HCT116 (cell line): ENCODE measurements at regions not wholly inside any gene's neighbourhood (a gene's known extent, or its start where the extent isn't known, plus 50 kb on each side); places are given as distances from the start of the nearest gene placed in this dataset.

ENCODE experiments used
- ATAC-seq: fragments of 200-7000 bp; cut with Tn5 transposase; 2 replicates; pipeline ENCODE4 v1.9.1; 2020; ENCODE audit warnings: mild to moderate bottlenecking, moderate library complexity
- BruUV-seq: library from RNA; stranded (reverse); fragments of 400-500 nt; replicated peaks from 2 replicates; lab custom pipeline; 2021; lab: Mats Ljungman, UMichigan
- CTCF ChIA-PET: fragments of 300-600 bp; sonication (Branson Sonifier 250); formaldehyde crosslinking; loops from one replicate; lab custom pipeline; 2021; ENCODE audit warnings: antibody characterized with exemption; lab: Charles Lee
- POLR2A ChIA-PET: fragments of 300-600, 350-600 bp; sonication (Branson Sonifier 250); formaldehyde crosslinking; loops from one replicate; lab custom pipeline; 2021; ENCODE audit warnings: antibody characterized with exemption; lab: Charles Lee
- RAD21 ChIA-PET, 2 experiments: fragments of 300-600 bp; sonication (Branson Sonifier 250); formaldehyde crosslinking; loops; one replicate each; lab custom pipeline; 2023; ENCODE audit warnings: low total read pairs in 2 of 2; ENCODE audit not compliant: uncharacterized antibody in 2 of 2, unreplicated experiment in 2 of 2, low non-redundant PET in 1 of 2; lab: Charles Lee
- DNase-seq: peaks from one replicate; pipeline ENCODE4 v3.0.0-alpha.2; 2010; ENCODE audit warnings: low read depth, low spot score
- H2AFZ ChIP-seq: fragments of 200-600 bp; shearing (Covaris generic), sonication (generic); 2 replicates; pipeline ENCODE4 v1.6.1; 2017; ENCODE audit warnings: low read depth, mixed run types, mixed read lengths, antibody characterized with exemption, low read length; ENCODE audit not compliant: poor library complexity, severe bottlenecking
- H3K27ac ChIP-seq: 2 replicates; pipeline ENCODE4 v1.5.1; 2012; ENCODE audit warnings: low read depth, low read length
- H3K27me3 ChIP-seq: fragments of 200-600 bp; sonication (generic); 2 replicates; pipeline ENCODE4 v1.6.1; 2016; ENCODE audit warnings: mixed run types, low read length, mixed read lengths; ENCODE audit not compliant: insufficient read depth
- H3K36me3 ChIP-seq, 2 experiments: fragments of 200-500 bp in 1 of 2; fragments of 200-600 bp in 1 of 2; sonication (Bioruptor generic) in 1 of 2; sonication (generic) in 1 of 2; 2 replicates each; pipeline versions ENCODE4 v1.5.1 to v1.6.1; 2014 to 2016; ENCODE audit warnings: low read length in 2 of 2, inconsistent platforms in 1 of 2, mixed read lengths in 1 of 2, mixed run types in 1 of 2; ENCODE audit not compliant: insufficient read depth in 2 of 2, control insufficient read depth in 1 of 2
- H3K4me1 ChIP-seq, 2 experiments: fragments of 200-600 bp in 1 of 2; sonication (generic) in 1 of 2; 2 replicates each; pipeline versions ENCODE4 v1.5.1 to v1.6.1; 2012 to 2017; ENCODE audit warnings: low read length in 2 of 2, inconsistent platforms in 1 of 2, mild to moderate bottlenecking in 1 of 2, mixed read lengths in 1 of 2, mixed run types in 1 of 2, moderate library complexity in 1 of 2; ENCODE audit not compliant: insufficient read depth in 2 of 2, control insufficient read depth in 1 of 2
- H3K4me2 ChIP-seq: fragments of 200-600 bp; sonication (generic); 2 replicates; pipeline ENCODE4 v1.6.1; 2017; ENCODE audit warnings: mixed run types, low read length, mixed read lengths
- H3K4me3 ChIP-seq, 2 experiments: fragments of 200-600 bp in 1 of 2; sonication (generic) in 1 of 2; replicated peaks in 1 of 2; 2 replicates each; pipeline ENCODE4 v1.5.1; 2011 to 2016; ENCODE audit warnings: low read length in 2 of 2, control low read depth in 1 of 2, low read depth in 1 of 2, mild to moderate bottlenecking in 1 of 2, mixed read lengths in 1 of 2, mixed run types in 1 of 2
- H3K79me2 ChIP-seq: fragments of 200-600 bp; sonication (generic); 2 replicates; pipeline ENCODE4 v1.6.1; 2017; ENCODE audit warnings: mild to moderate bottlenecking, mixed run types, low read length, moderate library complexity, mixed read lengths; ENCODE audit not compliant: insufficient read depth
- H3K9ac ChIP-seq: fragments of 200-600 bp; sonication (generic); 2 replicates; pipeline ENCODE4 v1.6.1; 2016; ENCODE audit warnings: low read length, mixed read lengths
- H3K9me2 ChIP-seq: fragments of 200-600 bp; sonication (generic), shearing (Covaris generic); 2 replicates; pipeline ENCODE4 v1.6.1; 2017; ENCODE audit warnings: mixed run types, mild to moderate bottlenecking, moderate library complexity; ENCODE audit not compliant: insufficient read depth
- H3K9me3 ChIP-seq, 2 experiments: fragments of 200-500 bp in 1 of 2; fragments of 200-600 bp in 1 of 2; sonication (Bioruptor generic) in 1 of 2; sonication (generic) in 1 of 2; 2 replicates each; pipeline ENCODE4 v1.6.1; 2014 to 2017; ENCODE audit warnings: low read length in 2 of 2, mixed read lengths in 2 of 2, inconsistent platforms in 1 of 2, low read depth in 1 of 2, mild to moderate bottlenecking in 1 of 2, mixed run types in 1 of 2, moderate library complexity in 1 of 2; ENCODE audit not compliant: control insufficient read depth in 1 of 2, insufficient read depth in 1 of 2
- H4K20me1 ChIP-seq: fragments of 200-600 bp; sonication (generic), shearing (Covaris generic); 2 replicates; pipeline ENCODE4 v1.6.1; 2017; ENCODE audit warnings: mixed run types, mild to moderate bottlenecking, moderate library complexity; ENCODE audit not compliant: insufficient read depth
- EGR1 ChIP-seq: IDR thresholded peaks from 2 replicates; pipeline ENCODE4 v1.6.1; 2012; ENCODE audit warnings: low read depth
- EZH2 ChIP-seq: fragments of 200-600 bp; sonication (generic); IDR thresholded peaks from 2 replicates; pipeline ENCODE4 v1.6.1; 2017; ENCODE audit warnings: antibody characterized with exemption, mixed run types
- EZH2phosphoT487 ChIP-seq: fragments of 200-600 bp; IDR thresholded peaks from 2 replicates; pipeline ENCODE4 v1.6.1; 2018; ENCODE audit warnings: antibody characterized with exemption, borderline replicate concordance
- FOSL1 ChIP-seq: IDR thresholded peaks from 2 replicates; pipeline ENCODE4 v1.6.1; 2012; ENCODE audit warnings: low read depth
- SIN3A ChIP-seq: IDR thresholded peaks from 2 replicates; pipeline ENCODE4 v1.6.1; 2012; ENCODE audit warnings: low read depth
- SP1 ChIP-seq: IDR thresholded peaks from 2 replicates; pipeline ENCODE4 v1.6.1; 2012; ENCODE audit warnings: low read depth
- SRF ChIP-seq: IDR thresholded peaks from 2 replicates; pipeline ENCODE4 v1.6.1; 2012; ENCODE audit warnings: low read depth
- YY1 ChIP-seq: IDR thresholded peaks from 2 replicates; pipeline ENCODE4 v1.6.1; 2011; ENCODE audit warnings: low read length, low read depth, moderate library complexity, mild to moderate bottlenecking; ENCODE audit not compliant: insufficient replicate concordance; ENCODE audit errors: extremely low read depth
- intact Hi-C: fragments of 100-400 bp; cut with micrococcal nuclease; formaldehyde crosslinking; loops from 2 replicates; pipeline ENCODE4 v1.10.0; 2022
- TF ChIP-seq, protein P1 (sequence below): IDR thresholded peaks from 2 replicates; pipeline ENCODE4 v1.6.1; 2011; ENCODE audit warnings: mild to moderate bottlenecking, low read length, moderate library complexity; ENCODE audit not compliant: insufficient replicate concordance; ENCODE audit errors: extremely low read depth

DNA sequence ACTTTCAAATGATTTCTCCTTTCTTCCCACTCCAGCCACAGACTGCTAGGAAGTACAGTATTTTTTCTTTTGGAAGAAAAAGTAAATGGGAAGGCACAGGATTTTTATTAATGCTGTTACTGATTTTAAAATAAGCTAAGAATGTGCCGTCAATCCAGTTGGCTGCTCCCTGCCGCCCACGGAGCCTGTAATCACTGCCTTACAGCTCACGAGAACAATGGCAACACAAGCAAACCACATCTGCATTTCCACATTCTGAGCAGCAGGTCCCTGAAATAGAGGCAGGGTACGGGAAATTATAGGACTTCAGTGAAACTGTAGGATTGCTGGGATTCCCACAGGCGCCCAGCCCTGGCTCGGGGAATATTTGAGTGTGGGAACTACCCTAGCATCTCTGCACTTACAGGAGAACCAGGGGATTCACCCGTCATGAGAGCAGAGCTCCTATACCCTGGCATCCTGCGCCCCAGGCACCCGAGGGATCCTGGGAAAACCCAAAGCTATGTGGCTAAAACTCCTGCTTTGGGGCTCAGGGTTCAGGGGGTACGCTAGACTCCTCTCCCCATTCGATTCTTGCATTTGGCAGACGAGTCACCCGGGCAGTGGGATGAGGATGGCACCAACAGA, 72.9 kb upstream of the TNS3 start:
- Histone ChIP-seq H3K9me2 (no peaks in the 10 kb centered on the region), H3K79me2 (no peaks in the 10 kb centered on the region), H4K20me1 (no peaks in the 10 kb centered on the region), H3K9ac (no peak overlapping the region), H3K27ac (no peak overlapping the region), H3K27me3 (no peaks in the 10 kb centered on the region), H3K4me2 (no peak overlapping the region), H3K9me3 (no peaks in the 10 kb centered on the region), H3K4me1 (no peaks in the 10 kb centered on the region; a peak in 1 of 4 replicates), H3K36me3 (no peaks in the 10 kb centered on the region), H2AFZ (no peak overlapping the region), H3K4me3 (no peak overlapping the region)
- intact Hi-C loops, result no loop called here
- DNase-seq, result no peak
- TF ChIP-seq SIN3A, result no peak
- TF ChIP-seq SRF, result no peak
- no peak for TF ChIP-seq YY1
- no peak for TF ChIP-seq EGR1
- no peak for TF ChIP-seq EZH2phosphoT487
- no peak for TF ChIP-seq EZH2
- no peak for TF ChIP-seq FOSL1
- TF ChIP-seq, protein P1, sequence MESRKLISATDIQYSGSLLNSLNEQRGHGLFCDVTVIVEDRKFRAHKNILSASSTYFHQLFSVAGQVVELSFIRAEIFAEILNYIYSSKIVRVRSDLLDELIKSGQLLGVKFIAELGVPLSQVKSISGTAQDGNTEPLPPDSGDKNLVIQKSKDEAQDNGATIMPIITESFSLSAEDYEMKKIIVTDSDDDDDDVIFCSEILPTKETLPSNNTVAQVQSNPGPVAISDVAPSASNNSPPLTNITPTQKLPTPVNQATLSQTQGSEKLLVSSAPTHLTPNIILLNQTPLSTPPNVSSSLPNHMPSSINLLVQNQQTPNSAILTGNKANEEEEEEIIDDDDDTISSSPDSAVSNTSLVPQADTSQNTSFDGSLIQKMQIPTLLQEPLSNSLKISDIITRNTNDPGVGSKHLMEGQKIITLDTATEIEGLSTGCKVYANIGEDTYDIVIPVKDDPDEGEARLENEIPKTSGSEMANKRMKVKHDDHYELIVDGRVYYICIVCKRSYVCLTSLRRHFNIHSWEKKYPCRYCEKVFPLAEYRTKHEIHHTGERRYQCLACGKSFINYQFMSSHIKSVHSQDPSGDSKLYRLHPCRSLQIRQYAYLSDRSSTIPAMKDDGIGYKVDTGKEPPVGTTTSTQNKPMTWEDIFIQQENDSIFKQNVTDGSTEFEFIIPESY, result no peak
- TF ChIP-seq SP1, result no peak
- ATAC-seq, result no peak
- ChIA-PET POLR2A (no interaction called here), RAD21 (interaction anchor here in 1 of 2 experiments (0.7 kb wide), 1 partner anchor 120 kb away, joined by 3 read pairs; no protein-coding TSS in a partner anchor), CTCF (no interaction called here)
- BruUV-seq, result no TSS peak
